ENCODE measurements at regions not wholly inside any gene's neighbourhood (a gene's known extent, or its start where the extent isn't known, plus 50 kb on each side); places are given as distances from the start of the nearest gene placed in this dataset.

GRCh38 chr1:143691971-143692529, 279.7 kb downstream of the FAM72C start:
- TF ChIP-seq ZNF331 (CRISPR knock-in tag; IDR thresholded peaks at IDR 0.05; ENCODE audit: low read depth) (no peak), CTCF (conservative IDR thresholded peaks at IDR 0.05; ENCODE audit: low read depth in 2 of 2) (no peak), POLR2AphosphoS5 (IDR thresholded peaks at IDR 0.05; ENCODE audit: low read depth) (no peak)

Measured in GM23338 (cell line).